ENCODE measurements at regions not wholly inside any gene's neighbourhood (a gene's known extent, or its start where the extent isn't known, plus 50 kb on each side); places are given as distances from the start of the nearest gene placed in this dataset.

DNA sequence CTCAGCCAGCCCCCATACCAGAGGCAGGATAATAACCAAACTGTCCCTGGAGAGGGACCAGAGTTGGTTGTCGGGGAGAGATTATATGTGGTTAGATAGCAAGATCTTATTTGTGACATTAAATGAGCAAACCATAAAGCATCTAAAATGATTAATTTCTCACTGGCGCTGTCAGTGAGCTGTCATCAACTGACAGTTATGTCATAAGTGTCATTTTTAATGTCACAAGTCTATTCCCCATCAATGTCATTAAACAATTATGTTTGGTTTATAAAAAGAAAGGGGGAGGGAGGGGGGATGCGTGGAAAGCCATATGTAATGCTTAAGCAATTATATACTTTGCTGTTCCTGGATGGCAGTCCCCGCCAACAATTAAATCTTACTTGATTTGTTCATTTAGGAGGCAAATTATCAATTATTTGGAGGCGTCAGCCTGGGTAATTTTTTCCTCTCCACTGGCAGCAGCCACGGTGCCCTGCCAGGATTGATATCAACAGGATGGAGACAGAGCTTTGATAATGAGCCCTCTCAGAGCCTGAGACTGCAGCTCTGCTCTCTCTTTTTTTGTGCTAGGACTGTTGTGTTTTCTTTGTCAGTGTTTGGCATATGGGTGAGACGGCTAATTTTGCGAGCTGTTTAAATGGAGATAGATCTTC is 333.6 kb upstream of the CAMK1G start:
- ChIA-PET CTCF (no interaction called here), POLR2A (interaction anchor here (0.7 kb wide), 1 partner anchor 1884 kb away, joined by 3 read pairs; the partner anchor contains the start of gene KCNH1)
- no TSS peak for BruUV-seq (replicated peaks)
- Histone ChIP-seq H3K4me3 (ENCODE audit: low read depth in 2 of 2, low read length in 2 of 2) (no peak overlapping the region), H3K9me3 (ENCODE audit: control insufficient read depth, insufficient read depth, low read depth, low read length) (no peaks in the 10 kb centered on the region), H3K27ac (ENCODE audit: low read length) (no peak overlapping the region), H3K27me3 (ENCODE audit: control insufficient read depth, insufficient read depth, low read length) (no peaks in the 10 kb centered on the region), H3K4me1 (ENCODE audit: control insufficient read depth, insufficient read depth, low read length) (no peaks in the 10 kb centered on the region), H3K36me3 (ENCODE audit: control insufficient read depth, insufficient read depth, low read length) (no peaks in the 10 kb centered on the region)
- TF ChIP-seq, protein P1, sequence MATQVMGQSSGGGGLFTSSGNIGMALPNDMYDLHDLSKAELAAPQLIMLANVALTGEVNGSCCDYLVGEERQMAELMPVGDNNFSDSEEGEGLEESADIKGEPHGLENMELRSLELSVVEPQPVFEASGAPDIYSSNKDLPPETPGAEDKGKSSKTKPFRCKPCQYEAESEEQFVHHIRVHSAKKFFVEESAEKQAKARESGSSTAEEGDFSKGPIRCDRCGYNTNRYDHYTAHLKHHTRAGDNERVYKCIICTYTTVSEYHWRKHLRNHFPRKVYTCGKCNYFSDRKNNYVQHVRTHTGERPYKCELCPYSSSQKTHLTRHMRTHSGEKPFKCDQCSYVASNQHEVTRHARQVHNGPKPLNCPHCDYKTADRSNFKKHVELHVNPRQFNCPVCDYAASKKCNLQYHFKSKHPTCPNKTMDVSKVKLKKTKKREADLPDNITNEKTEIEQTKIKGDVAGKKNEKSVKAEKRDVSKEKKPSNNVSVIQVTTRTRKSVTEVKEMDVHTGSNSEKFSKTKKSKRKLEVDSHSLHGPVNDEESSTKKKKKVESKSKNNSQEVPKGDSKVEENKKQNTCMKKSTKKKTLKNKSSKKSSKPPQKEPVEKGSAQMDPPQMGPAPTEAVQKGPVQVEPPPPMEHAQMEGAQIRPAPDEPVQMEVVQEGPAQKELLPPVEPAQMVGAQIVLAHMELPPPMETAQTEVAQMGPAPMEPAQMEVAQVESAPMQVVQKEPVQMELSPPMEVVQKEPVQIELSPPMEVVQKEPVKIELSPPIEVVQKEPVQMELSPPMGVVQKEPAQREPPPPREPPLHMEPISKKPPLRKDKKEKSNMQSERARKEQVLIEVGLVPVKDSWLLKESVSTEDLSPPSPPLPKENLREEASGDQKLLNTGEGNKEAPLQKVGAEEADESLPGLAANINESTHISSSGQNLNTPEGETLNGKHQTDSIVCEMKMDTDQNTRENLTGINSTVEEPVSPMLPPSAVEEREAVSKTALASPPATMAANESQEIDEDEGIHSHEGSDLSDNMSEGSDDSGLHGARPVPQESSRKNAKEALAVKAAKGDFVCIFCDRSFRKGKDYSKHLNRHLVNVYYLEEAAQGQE (IDR thresholded peaks at IDR 0.05; ENCODE audit: insufficient read depth in 1 of 2, low read depth in 2 of 2, low read length in 1 of 2), result no peak
- no peak for TF ChIP-seq POLR2AphosphoS5 (IDR thresholded peaks at IDR 0.05; ENCODE audit: low read depth, low read length)
- TF ChIP-seq SIN3A (IDR thresholded peaks at IDR 0.05; ENCODE audit: borderline replicate concordance, insufficient read depth, low read depth, low read length), result no peak
- TF ChIP-seq TCF7L2 (IDR thresholded peaks at IDR 0.05; ENCODE audit: low read depth, low read length), result no peak
- TF ChIP-seq, protein P2, sequence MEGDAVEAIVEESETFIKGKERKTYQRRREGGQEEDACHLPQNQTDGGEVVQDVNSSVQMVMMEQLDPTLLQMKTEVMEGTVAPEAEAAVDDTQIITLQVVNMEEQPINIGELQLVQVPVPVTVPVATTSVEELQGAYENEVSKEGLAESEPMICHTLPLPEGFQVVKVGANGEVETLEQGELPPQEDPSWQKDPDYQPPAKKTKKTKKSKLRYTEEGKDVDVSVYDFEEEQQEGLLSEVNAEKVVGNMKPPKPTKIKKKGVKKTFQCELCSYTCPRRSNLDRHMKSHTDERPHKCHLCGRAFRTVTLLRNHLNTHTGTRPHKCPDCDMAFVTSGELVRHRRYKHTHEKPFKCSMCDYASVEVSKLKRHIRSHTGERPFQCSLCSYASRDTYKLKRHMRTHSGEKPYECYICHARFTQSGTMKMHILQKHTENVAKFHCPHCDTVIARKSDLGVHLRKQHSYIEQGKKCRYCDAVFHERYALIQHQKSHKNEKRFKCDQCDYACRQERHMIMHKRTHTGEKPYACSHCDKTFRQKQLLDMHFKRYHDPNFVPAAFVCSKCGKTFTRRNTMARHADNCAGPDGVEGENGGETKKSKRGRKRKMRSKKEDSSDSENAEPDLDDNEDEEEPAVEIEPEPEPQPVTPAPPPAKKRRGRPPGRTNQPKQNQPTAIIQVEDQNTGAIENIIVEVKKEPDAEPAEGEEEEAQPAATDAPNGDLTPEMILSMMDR (IDR thresholded peaks at IDR 0.05), result no peak
- intact Hi-C loops (cut with micrococcal nuclease; ENCODE audit: unreplicated experiment), result loop anchor here (2.0 to 10.0 kb wide), 3 partner anchors 48 to 597 kb away; no protein-coding TSS in a partner anchor
- no peak for DNase-seq (ENCODE audit: low read depth, low spot score)
- in situ Hi-C loops (cut with HindIII; ENCODE audit: low pct_unique_long_range_greater_than_20kb, low sequenced_read_pairs), result no loop called here
- no peak for ATAC-seq

DNA sequence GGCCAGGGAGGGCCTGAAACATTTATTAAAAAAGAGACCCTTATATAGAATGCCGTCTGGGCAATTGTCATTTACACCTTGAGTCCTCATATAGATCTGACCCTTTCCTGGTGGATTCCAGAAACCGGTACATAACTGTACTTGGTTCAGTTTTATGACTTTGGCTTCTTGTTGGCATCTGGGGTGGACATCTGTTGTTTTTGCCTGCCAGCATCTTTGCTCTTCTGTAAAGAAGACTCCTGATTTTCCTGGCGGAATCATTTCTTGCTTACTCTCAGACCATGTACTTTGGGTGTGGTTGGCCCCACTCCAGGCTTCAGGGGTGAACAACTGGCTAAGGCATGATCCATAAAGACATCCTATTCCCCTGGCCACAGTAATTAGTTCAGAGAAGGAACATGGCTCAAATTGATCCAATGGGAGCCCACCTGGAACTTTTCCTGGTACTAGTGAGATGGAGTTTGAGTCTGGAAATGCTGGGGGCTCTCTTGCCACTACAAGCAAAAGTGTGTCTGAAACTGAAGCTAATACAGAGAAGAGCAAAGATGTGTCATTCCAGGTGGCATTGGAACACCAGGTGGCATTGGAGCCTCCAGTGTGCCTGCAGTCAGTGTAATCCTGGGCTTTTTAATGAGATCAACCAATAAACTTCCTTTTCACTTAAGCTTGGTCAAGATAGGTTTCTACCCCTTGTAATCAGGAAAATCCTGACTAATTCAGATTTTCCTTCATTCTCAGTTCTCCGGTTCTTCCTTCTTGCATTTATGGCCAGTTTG is 332.5 kb upstream of the CAMK1G start:
- Histone ChIP-seq H3K9me3 (ENCODE audit: control insufficient read depth, insufficient read depth, low read depth, low read length) (no peaks in the 10 kb centered on the region), H3K36me3 (ENCODE audit: control insufficient read depth, insufficient read depth, low read length) (no peaks in the 10 kb centered on the region), H3K4me1 (ENCODE audit: control insufficient read depth, insufficient read depth, low read length) (no peaks in the 10 kb centered on the region), H3K27ac (ENCODE audit: low read length) (no peak overlapping the region), H3K4me3 (ENCODE audit: low read depth in 2 of 2, low read length in 2 of 2) (no peak overlapping the region), H3K27me3 (ENCODE audit: control insufficient read depth, insufficient read depth, low read length) (no peaks in the 10 kb centered on the region)
- no peak for ATAC-seq
- DNase-seq (ENCODE audit: low read depth, low spot score), result no peak
- no TSS peak for BruUV-seq (replicated peaks)
- TF ChIP-seq SIN3A (IDR thresholded peaks at IDR 0.05; ENCODE audit: borderline replicate concordance, insufficient read depth, low read depth, low read length), result no peak
- TF ChIP-seq, protein P2 (IDR thresholded peaks at IDR 0.05), result no peak
- no peak for TF ChIP-seq POLR2AphosphoS5 (IDR thresholded peaks at IDR 0.05; ENCODE audit: low read depth, low read length)
- TF ChIP-seq, protein P1 (IDR thresholded peaks at IDR 0.05; ENCODE audit: insufficient read depth in 1 of 2, low read depth in 2 of 2, low read length in 1 of 2), result no peak
- no peak for TF ChIP-seq TCF7L2 (IDR thresholded peaks at IDR 0.05; ENCODE audit: low read depth, low read length)
- CTCF ChIA-PET, result no interaction called here
- intact Hi-C loops (cut with micrococcal nuclease; ENCODE audit: unreplicated experiment), result no loop called here
- in situ Hi-C loops (cut with HindIII; ENCODE audit: low pct_unique_long_range_greater_than_20kb, low sequenced_read_pairs), result no loop called here
- POLR2A ChIA-PET, result no interaction called here
